Effector CD4-positive, alpha-beta T cell (primary cell): ENCODE measurements at regions not wholly inside any gene's neighbourhood (a gene's known extent, or its start where the extent isn't known, plus 50 kb on each side); places are given as distances from the start of the nearest gene placed in this dataset.
"Not testable (repeated sequence)": the region's sequence is repeated elsewhere in the genome, so short reads cannot be mapped to it uniquely, and the experiment has no call there.

Experiments
- DNase-seq: peaks from one replicate; pipeline ENCODE4 v3.0.0-alpha.2; 2020

GRCh38 chrX:13474164-13474516 is 95.3 kb upstream of the EGFL6 start:
- DNase-seq, result no peak

DNA sequence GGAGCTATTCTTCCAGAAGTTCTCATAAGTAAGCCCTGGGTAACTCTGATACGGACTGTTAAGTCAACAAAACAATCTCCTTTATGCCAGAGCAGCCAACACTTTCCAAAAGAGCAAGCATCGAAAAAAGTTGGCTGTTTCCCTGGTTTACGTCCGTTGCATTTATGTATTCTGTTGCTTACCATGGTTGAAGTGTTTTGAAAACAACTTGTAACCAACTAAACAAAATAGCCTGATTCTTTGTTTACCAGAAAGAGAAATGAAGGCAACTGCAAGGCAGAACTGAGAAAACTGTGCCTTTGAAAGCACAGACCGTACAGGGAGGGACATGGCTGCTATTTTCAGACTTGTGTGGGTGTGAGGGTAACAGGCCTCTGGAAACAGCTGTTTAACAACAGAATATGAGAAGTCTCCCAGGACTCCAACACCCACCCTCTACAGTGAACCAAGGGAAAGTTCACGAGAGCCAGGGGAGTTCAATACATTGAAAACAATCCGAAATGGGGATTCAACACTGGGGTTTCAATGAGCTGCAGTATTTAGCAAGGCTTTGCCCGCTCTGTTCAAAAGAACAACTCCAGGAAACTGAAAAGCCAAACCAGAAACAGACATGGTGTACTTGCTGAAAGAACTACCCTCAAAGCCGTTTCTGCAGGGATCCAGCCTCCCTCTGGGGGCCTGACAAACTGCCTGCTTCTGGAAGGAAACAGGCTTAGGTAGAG is 95.8 kb upstream of the EGFL6 start:
- DNase-seq, result no peak

GRCh38 chrX:13472975-13473374 is 96.4 kb upstream of the EGFL6 start:
- no peak for DNase-seq

DNA sequence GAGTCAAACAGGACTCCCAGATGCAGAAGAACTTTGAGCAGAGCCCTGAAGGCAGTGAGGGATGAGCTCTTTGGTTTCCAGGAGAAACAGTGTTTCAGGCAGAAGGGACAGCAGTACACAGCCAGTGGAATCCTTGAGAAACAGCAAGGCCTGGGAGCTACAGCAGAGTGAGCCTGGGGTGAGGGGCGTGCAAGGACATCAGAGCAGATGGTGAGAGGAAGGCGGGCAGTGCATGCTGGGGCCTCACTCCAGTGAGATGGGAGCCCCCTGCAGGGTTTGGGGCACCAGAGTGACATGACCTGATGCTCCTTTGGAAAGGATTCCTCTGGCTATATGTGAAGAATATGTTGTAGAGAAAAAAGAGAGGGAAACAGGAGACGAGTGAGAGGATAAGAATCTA is 98.1 kb upstream of the EGFL6 start:
- no peak for DNase-seq

GRCh38 chrX:13470685-13470977 is 98.8 kb upstream of the EGFL6 start:
- no peak for DNase-seq

- no peak for DNase-seq
These were observed 99.3 kb upstream of the EGFL6 start for GRCh38 chrX:13469963-13470684.

DNA sequence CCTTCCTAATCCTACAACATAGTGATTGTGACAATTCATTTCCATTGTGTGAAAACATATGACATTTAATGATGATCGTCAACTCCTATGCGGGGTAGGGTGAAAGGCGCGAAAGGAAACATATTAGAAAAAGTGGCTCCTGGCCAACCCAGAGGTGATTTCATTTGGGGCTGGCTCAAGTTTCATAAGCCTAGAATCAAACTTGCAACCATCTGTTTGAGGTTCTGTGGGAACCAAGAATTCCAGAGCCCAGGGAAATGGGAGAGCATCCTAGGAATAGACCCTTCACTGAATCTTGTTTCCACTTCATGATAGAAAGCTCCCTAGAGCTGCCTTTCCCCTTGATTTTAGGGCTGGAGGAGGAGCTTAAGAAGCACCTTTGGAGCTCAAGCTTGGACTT is 101.3 kb upstream of the EGFL6 start:
- DNase-seq, result no peak

GRCh38 chrX:13467243-13467642 is 102.2 kb upstream of the EGFL6 start:
- DNase-seq, result no peak

DNA sequence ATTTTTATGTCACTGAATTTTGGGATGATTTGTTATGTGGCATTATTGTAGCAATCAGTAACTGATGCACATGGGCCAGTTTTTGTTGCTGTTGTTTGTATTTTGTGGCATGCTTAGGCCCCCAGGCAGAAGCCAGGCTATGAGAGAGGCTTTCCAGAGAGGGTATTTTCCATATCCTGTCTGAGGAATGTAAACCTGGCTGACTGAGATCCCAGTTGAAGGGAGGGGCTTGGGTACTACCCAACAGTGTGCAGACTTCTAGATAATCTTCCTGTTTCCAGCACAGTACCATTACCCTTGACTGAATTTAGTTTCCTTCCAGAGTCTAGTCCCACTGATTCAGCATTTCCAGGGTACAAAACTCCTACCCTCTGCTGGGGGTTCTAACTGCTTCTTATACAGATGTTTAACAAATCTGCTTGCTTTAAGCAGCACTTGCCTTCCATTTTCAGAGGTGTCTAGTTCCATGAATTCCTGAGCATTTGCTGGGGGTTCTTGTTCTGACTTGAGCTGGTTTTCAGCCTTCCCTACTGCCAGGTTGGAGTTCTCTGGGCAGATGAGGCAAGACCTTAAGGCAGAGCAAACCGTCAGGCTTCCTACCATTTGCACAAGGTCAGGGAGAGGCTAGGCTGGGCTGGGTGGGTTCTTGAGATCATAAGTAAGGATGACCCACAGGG is 104.7 kb upstream of the EGFL6 start:
- no peak for DNase-seq

DNA sequence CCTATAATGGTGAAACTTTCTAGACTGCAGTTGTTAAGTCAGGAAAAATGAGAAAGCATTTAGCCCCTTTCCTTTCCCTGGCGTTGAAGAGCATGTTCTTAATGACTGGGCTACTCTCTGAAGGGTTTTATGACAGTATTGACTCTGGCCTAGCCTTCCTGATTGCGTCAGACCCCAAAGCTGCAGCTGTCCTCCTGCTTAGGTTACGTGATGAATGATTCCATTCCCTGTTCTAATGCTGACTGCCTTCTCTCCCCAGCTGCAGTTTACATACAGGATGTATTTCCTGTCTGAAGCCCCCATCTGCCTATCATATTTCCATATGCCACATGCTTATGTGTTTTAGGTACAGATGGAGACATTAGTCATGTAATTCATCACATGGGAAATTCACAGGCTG is 105.8 kb upstream of the EGFL6 start:
- no peak for DNase-seq

DNA sequence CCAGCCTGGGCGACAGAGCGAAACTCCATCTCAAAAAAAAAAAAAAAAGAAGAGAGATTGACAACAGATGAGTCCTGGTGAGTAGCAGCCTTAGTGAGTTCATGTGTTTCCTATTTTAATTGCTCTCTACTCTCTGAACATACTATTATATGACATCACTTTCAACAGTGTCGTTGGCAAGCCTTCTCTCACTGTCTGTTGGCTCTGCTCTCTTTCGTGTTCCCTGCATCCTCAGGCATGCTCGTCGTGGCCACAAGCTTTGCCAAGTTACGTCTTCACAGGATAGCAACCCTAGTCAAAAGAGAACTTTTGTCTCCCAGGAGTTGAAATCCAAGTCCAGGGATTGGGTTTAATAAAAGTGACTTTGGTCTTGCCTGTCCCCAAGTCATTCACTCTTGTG is 117.1 kb upstream of the EGFL6 start:
- no peak for DNase-seq

DNA sequence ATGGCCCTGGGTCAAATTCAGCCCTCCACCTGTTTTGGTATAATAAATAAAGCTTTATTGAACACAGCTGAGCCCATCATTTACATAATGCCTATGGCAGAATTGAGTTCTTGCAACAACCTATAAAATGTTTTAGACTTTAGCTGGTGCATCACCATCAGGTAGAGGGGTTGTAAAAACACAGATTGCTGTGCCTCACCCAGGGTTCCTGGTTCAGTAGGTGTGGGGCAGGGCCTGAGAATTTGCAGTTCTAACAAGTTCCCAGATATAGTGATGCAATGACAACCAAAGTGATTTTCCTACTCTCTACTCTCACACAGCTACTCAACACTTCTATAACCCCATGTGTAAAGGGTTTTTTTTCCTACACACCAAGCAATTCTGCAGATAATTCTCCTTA is 120.0 kb upstream of the EGFL6 start:
- no peak for DNase-seq

DNA sequence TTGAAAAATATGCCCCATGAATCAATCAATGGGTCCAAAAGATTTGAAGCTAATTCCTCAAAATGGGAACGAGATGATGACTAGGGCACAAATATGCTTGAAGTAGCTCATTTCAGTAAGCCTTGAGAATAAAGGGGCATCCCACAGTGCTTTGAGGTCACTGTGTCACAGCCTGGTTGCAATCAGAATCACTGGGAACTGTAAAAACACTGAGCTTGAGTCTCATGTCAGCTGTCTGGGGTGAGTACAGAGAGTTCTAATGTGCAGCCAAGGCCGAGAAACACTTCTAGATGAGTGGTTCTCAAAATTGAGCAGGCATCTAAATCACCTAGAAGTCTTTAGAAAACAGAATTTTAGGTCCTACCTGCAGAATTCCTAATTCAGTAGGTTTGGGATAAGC is 120.5 kb upstream of the EGFL6 start:
- DNase-seq, result no peak

DNA sequence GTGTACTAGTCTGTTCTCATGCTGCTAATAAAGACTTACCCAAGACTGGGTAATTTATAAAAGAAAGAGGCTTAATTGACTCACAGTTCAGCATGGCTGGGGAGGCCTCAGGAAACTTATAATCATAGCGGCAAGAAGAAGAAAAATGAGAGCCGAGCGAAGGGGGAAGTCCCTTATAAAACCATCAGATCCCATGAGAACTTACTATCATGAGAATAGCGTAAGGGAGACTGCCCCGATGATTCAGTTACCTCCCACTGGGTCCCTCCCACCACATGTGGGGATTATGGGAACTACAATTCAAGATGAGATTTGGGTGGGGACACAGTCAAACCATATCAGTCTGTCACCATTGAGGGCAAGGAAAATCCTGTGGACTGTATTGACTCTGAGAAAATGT is 121.8 kb upstream of the ATXN3L start:
- not testable (repeated sequence) for DNase-seq

DNA sequence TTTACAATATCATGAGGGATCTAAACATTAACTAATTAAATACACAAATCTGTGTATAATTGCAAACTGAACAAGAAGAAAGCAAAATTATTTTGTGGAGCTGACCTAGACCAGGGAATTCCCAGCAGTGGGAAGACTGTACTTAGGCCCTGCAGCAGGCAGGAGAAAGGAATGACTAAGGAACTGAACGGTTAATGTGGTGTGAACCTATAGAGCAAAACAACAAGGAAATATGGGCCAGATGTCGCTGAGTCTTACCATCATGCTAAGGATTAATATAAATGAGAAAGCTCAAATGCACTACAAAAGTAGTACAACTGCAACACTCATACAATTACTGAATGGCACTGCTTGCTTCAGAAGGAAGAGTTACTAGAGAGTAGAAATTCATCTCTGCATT is 120.3 kb upstream of the ATXN3L start:
- no peak for DNase-seq

DNA sequence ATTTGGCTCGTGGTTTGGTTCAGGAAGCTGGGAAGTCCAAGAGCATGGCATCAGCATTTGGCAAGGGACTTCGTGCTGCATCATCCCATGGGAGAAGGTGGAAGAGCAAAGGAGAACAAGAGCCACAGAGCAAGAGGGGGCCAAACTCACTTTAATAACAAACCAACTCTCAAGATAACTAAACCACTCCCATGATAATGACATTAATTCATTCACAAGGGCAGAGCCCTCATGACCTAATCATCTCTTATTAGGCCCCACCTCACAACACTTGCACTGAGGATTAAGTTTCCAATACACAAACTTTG is 113.4 kb upstream of the ATXN3L start:
- DNase-seq, result no peak

- no peak for DNase-seq
These were observed 112.8 kb upstream of the ATXN3L start for GRCh38 chrX:13432414-13433297.

- DNase-seq, result no peak
These were observed 110.4 kb upstream of the ATXN3L start for GRCh38 chrX:13430136-13430827.

GRCh38 chrX:13428053-13428786 is 108.4 kb upstream of the ATXN3L start:
- no peak for DNase-seq

DNA sequence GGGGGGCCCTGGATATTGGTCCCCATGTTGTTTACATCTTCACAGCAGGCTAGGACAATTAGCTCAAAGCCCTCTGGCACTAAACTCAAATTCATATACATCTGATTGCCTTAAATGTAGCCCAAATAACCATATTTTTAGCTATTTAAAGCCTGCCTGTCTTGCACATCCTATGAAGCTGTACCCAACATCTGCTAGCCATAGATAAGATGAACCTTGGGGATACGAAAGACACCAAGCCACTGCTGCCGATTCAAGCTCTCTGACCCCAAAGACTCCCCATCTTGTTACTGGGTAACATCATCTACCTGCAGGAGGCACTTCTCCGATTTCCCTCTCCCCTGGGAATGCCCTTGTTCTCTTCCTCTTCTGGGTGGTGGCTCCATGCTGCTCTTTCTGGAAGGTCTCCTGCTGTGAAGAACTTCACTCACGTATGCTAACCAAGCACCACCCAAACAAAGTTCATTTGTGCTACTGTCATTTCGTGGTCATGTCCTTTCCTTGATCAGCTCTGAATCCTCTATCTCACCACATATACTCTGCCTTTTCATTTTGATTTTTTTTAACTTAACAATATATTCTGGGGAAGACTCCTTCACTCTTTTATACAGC is 107.7 kb upstream of the ATXN3L start:
- DNase-seq, result no peak

GRCh38 chrX:13420545-13421183 is 100.8 kb upstream of the ATXN3L start:
- DNase-seq, result no peak
